ENCODE measurements at regions not wholly inside any gene's neighbourhood (a gene's known extent, or its start where the extent isn't known, plus 50 kb on each side); places are given as distances from the start of the nearest gene placed in this dataset.

- intact Hi-C loops (cut with micrococcal nuclease; ENCODE audit: unreplicated experiment), result no loop called here
Measured at GRCh38 chr7:18408461-18408860, 87.1 kb upstream of the HDAC9 start.

More at GRCh38 chr7:18408461-18408860, 87.1 kb upstream of the HDAC9 start:
- no peak overlapping the region for H3K27ac ChIP-seq (ENCODE audit: extremely low read length, insufficient read depth, low read length)
- H3K79me2 ChIP-seq (ENCODE audit: insufficient read depth, low read length), result no peaks in the 10 kb centered on the region
- no peaks in the 10 kb centered on the region for H3K27me3 ChIP-seq (ENCODE audit: control insufficient read depth in 1 of 2, insufficient read depth in 2 of 2, low read length in 2 of 2)
- DNase-seq (ENCODE audit: low spot score) (no peak), FAIRE-seq (no peak), ATAC-seq (no peak)
- no peaks in the 10 kb centered on the region for H3K4me1 ChIP-seq (ENCODE audit: insufficient read depth, low read length)
- 2% methylated on average over 2 of the region's 2 CpGs for WGBS (ENCODE audit: low lambda C conversion rate)
- no peaks in the 10 kb centered on the region for H3K36me3 ChIP-seq (replicated peaks in 1 of 2; ENCODE audit: control insufficient read depth in 1 of 2, insufficient read depth in 2 of 2, low read length in 2 of 2)
- in situ Hi-C loops (cut with HindIII; ENCODE audit: extremely low pct_ligation_motif_present, low pct_unique_long_range_greater_than_20kb), result no loop called here
- H3K9me3 ChIP-seq (ENCODE audit: low read length), result no peaks in the 10 kb centered on the region
- no peak overlapping the region for H3K9ac ChIP-seq (ENCODE audit: insufficient read depth, low read depth, low read length)
- no peak overlapping the region for H3K4me2 ChIP-seq (ENCODE audit: low read depth, low read length)
- H2AFZ ChIP-seq (ENCODE audit: low read length), result no peak overlapping the region
- TF ChIP-seq GMEB2 (CRISPR knock-in tag; IDR thresholded peaks at IDR 0.05; ENCODE audit: low read depth), result no peak
- no peak for TF ChIP-seq ZNF318 (CRISPR knock-in tag; IDR thresholded peaks at IDR 0.05)
- no peak for TF ChIP-seq TBX3 (IDR thresholded peaks at IDR 0.05; ENCODE audit: borderline replicate concordance)
- no peak for TF ChIP-seq EED (CRISPR knock-in tag; IDR thresholded peaks at IDR 0.05)
- H4K20me1 ChIP-seq (ENCODE audit: insufficient read depth, low read length), result no peaks in the 10 kb centered on the region
- ChIA-PET CTCF (ENCODE audit: low intra/inter-chr PET ratio, low total read pairs) (no interaction called here), POLR2A (no interaction called here)
- BruUV-seq (replicated peaks), result no TSS peak
- H3K4me3 ChIP-seq (replicated peaks in 1 of 3; ENCODE audit: insufficient read depth in 1 of 3, low read depth in 2 of 3, low read length in 3 of 3), result no peak overlapping the region
